Renal cortex interstitium (tissue), 11 donors: ENCODE measurements at regions not wholly inside any gene's neighbourhood (a gene's known extent, or its start where the extent isn't known, plus 50 kb on each side); places are given as distances from the start of the nearest gene placed in this dataset.

Experiments used
- DNase-seq, 11 donors: peaks; one replicate each; pipeline ENCODE4 v3.0.0-alpha.2; 2013; ENCODE audit warnings: low read depth in 9 of 11, low spot score in 4 of 11; ENCODE audit errors: extremely low read depth in 1 of 11

DNA sequence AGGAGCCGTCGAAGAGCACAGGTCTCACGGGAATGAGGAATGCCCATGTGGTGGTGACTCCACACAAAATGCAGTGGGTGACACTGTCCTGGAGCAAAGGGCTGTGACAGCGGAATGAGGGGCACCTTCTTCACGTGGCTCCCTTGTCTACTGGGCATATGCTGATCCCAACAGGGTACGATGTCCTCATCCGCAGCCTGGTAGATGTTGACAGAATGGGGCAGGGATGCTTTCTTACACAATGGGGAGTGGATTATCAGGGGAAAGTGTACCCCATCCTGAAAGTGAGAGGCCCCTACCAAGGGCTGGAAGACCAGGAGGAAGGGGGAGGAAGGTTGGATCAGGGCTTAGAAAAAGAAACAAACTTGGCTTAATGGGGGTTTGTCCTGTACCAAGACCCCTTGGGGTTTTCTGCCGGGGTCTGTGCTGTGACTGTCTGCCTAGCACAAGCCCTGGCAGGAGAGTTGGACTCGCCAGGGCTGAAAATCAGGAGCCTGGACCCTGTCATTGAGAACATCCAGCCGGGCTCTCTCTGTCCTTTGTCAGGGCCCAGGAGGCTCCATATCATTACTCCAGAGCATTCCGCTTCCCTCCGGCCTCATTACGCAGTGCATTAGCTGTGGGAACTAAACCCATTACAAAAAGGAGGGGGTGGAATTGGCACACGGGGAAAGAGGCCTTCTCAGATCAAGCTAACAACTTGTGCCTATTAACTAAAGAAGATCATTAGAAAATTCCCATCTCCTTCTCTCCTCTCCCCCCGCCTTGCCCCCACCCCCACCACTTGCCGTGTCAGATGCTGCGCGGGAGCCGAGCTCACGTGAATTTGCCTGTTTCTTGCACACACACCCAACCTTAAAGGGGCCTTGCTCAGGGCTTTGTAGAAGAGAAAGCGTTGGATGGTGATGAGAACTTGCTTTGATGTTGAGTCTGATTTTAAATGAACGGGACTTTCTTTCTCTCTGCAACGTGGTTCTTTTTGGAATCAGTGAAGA is 171.8 kb upstream of the PARP11 start:
- DNase-seq, result no peak

- DNase-seq, result no peak
Observed at GRCh38 chr12:4044101-4044500, 170.9 kb upstream of the PARP11 start.

DNA sequence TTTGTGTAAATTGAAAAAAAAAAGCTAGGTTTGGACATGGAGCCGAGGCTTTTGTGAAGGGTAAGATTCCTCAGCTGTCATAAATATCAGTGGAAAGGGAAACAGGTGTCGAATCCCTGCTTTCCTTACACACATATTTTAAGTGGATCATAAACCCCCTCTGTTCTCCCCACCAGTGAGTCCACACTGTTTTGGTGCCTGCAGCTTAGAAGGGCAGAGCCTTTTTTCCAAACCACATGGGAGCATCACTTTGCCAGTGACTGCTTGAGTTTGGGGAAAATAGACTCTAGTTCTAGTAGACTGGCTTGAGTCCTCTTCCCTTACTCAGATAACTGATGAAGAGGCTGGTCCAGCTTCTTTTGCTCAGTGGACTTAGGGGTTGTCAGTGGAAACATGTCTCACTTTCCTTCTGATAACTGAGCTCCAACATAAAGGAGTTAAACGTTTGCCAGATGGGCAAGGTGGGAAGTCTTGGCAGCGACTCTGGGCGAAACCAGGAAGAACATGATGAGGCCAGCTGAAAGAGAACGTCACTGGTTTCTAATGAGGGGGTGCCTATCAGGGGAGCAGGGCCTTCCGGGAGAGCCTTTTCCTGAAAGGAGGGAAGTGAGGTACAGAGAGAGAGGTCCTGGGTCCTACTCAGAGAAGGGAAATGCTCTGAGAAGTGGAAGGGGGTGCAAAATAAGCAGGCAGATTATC is 168.1 kb upstream of the PARP11 start:
- no peak for DNase-seq

DNA sequence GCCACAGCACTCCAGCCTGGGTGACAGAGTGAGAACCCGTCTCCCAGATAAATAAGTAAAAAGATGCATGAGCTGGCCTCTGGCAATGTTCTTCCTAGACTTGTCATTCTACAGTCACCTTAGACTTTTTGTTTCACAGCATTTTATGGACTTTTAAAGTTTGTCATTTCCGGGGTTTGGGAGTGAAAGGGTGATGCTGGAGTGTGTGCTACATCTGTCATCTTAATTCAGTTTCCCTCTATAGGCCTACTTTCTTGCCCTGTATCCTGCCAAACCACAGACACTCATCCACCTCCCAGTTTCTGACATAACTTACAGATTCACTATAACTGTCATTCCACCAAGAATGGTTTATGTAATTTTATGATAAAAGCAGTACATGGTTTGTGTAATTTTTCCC is 166.7 kb upstream of the PARP11 start:
- no peak for DNase-seq

DNA sequence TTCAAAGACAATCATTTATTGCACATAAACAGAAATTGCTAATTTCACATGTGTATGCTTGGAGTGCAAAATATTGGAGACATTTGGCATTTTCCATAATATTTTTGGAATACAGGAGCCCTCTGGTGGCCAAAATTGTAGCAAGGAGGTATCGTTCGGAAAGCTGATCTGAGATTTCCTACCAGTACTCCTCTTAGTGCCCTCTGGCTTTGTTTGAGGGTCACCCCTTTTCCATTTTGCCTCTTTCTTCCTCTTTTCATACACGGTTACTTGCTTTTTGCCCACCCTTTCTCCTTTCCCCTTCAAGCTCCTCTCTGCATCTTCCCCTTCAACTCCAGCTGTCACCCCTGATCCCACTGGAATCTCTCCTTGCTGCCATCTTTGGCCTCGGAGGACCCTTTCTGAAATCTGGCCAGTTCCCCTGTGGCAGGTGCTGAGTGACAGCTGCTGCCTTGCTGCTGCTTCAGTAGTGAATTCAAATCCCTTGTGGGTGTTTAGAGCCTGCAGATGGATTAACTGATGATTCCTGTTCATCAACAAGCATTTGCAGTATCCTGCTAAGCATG is 164.6 kb upstream of the PARP11 start:
- peak in 1 of 11 donors; percentile 67 for DNase-seq

DNA sequence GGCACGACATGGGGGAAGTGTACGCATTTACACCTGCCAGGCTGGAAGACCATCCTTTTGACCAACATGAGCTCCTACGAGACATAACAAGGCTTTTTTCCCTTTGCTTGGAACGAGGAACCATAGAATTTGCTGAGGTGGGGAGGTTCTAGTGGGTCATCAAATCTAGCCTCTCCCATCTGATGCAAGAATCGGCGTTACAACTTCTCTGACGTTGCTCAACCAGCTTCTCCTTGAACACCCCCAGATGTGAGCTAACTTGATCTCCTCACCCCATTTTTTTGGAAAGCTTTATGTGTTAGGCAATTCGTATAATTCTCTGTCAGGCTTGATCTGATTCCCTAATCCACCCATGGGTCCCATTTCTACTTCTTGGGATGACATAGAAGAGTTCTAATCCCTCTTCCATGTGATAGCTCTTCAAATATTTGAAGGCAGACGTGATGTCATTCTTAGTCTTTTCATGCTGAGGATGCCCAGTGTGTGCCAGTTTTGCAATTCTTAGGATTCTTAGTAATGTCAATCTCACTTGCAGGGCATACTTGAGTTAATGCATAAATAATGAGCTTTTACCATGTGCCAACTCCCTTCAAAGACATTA is 163.6 kb upstream of the PARP11 start:
- no peak for DNase-seq

DNA sequence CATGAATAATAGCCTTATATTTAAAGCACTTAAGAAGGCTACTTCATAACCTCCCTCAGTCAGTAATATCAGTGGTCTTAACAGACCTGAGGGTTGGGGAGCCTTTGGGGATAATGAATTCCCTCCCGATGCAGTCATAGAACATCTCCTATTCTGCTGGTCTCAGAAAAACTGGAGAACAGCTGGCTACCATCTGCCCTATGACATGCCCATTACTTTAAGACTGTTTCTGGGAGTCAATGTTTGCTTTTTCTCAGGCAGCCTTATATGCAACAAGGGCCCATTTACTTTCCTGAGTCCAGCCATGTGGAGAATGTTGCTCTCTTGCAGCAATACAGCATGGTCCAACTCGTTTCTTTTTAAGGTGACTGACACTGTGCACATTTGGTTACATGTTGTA is 161.7 kb upstream of the PARP11 start:
- DNase-seq, result peak in 10 of 11 donors; percentile 60 to 83 (median 72)

DNA sequence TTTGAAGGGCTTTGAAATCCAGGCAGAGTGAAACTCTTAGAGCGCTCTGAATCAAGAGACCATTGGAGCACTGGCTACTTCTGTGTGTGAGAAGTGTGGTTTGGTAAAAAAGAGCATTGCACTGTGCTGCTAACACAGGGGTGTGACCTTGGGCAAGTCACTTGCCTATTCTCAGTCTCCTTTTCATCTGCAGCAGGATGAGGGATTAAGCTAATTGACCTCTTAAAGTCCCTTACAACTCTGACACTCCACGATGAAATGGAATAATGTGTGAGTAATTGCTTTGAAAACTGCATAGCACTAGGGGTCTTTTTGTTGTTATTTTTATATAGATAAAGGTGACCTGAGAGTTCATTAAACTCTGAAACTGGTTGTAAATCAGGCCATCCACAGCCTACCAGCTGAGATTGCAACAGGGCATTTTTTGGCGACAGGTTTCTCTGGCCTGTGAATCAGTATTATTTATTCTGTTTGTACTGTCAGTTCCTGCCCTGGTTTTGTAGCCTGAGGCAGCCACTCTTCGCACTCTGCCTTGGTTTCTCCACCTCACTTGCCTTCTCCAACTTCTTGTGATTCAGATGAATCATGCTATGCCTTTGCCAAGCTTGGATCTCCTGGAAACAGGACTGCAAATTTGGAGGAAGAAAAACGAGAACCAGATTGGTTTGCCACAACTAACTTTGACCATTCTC is 159.9 kb upstream of the PARP11 start:
- DNase-seq, result no peak

- no peak for DNase-seq
Observed at GRCh38 chr12:4031703-4032291, 158.6 kb upstream of the PARP11 start.

- peak; percentile 70 to 94 (median 90) for DNase-seq
Observed at GRCh38 chr12:4030929-4031702, 157.9 kb upstream of the PARP11 start.

- no peak for DNase-seq
Observed at GRCh38 chr12:4027412-4027811, 154.2 kb upstream of the PARP11 start.

GRCh38 chr12:4026517-4026916 is 153.3 kb upstream of the PARP11 start:
- no peak for DNase-seq

DNA sequence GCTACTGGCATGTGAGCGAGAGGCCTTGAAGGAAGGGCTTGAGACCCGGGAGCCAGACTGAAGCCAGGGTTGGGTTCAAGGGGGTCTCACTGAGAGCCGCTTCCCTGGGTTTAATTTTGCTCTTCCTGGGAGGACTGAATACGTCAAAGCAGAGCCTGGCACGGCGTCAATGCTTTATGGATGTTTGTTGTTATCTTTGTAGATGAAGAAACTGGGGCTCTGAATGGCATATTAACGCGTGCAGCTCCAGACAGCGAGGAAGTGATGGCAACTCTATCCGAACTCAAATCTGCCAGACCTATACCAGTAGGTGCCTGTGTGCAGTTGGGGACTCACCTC is 152.8 kb upstream of the PARP11 start:
- no peak for DNase-seq

DNA sequence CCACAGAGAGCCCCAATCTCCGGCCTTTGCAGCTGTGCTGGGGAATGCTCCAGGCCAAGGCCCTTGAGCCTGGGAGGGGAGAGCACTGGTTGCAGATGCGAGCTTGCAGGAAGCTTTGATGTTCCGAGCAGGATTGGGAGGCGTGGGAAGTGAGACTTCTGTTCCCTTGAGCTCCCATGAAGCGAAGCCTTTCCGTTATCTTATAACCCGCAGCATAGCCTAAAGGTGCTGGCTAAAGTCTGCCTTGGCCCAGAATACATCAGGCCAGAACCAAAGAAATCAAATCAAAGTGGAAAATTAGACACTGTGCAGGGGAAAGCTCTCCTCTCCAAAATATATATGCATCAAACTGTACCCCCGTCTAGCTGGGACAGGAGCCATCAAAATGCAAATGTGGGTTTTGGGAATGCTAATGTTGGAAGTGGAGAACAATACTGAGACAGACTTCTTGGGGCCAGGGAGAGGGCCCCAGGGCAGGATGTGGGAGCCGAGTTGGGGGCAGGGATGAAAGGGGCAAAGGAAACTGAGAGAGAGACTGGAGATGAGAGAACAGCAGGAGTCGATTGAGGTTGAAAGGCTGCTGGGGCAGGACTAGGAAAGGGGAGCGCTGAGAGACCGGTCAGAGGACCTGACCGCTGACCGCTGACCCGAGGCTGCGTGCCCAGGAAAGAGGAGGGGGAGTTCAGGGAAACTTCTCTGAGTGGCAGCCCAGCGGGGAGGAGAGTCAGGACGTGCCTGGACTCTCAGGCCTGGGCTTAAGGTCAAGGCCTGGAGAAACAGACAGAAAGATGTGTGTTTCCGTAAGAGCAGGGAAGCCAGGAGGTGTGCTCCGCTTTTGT is 152.2 kb upstream of the PARP11 start:
- no peak for DNase-seq

GRCh38 chr12:4024701-4025100 is 151.5 kb upstream of the PARP11 start:
- no peak for DNase-seq

GRCh38 chr12:4015225-4016091 is 142.3 kb upstream of the PARP11 start:
- DNase-seq, result no peak
